Endothelial cell of umbilical vein (primary cell): ENCODE measurements at regions not wholly inside any gene's neighbourhood (a gene's known extent, or its start where the extent isn't known, plus 50 kb on each side); places are given as distances from the start of the nearest gene placed in this dataset.
"Not testable (repeated sequence)": the region's sequence is repeated elsewhere in the genome, so short reads cannot be mapped to it uniquely, and the experiment has no call there.

Experiments used
- EZH2 ChIP-seq: IDR thresholded peaks from 2 replicates; pipeline ENCODE4 v1.6.1; 2012; ENCODE audit warnings: borderline replicate concordance, low read depth, mild to moderate bottlenecking, moderate library complexity, low read length, inconsistent platforms; ENCODE audit not compliant: severe bottlenecking
- JUN ChIP-seq: IDR thresholded peaks from 2 replicates; pipeline ENCODE4 v1.6.1; 2011; ENCODE audit warnings: borderline replicate concordance, low read depth; ENCODE audit not compliant: insufficient read length, insufficient read depth
- MYC ChIP-seq: IDR thresholded peaks from one replicate; pipeline ENCODE4 v1.6.1; 2011; ENCODE audit warnings: mild to moderate bottlenecking, low read depth, low read length
- POLR2A ChIP-seq: IDR thresholded peaks from 2 replicates; pipeline ENCODE4 v1.6.1; 2012; ENCODE audit warnings: low read depth, mild to moderate bottlenecking, control low read depth, low read length
- POLR2AphosphoS5 ChIP-seq: IDR thresholded peaks from 2 replicates; pipeline ENCODE4 v1.6.1; 2012; ENCODE audit warnings: low read depth, mild to moderate bottlenecking, control low read depth, low read length, moderate library complexity; ENCODE audit not compliant: insufficient read depth
- TF ChIP-seq, protein P1 (sequence below), 2 donors: IDR thresholded peaks; 1 replicate in 1 of 2; 2 replicates in 1 of 2; pipeline ENCODE4 v1.5.1; 2011; ENCODE audit warnings: low read length in 2 of 2, mild to moderate bottlenecking in 2 of 2, moderate library complexity in 2 of 2, control low read depth in 1 of 2, inconsistent platforms in 1 of 2, low read depth in 1 of 2; ENCODE audit not compliant: insufficient read depth in 1 of 2; ENCODE audit errors: extremely low read depth in 1 of 2
- TF ChIP-seq, protein P2 (sequence below): IDR thresholded peaks from 2 replicates; pipeline ENCODE4 v1.6.1; 2011; ENCODE audit not compliant: insufficient read depth, insufficient read length

DNA sequence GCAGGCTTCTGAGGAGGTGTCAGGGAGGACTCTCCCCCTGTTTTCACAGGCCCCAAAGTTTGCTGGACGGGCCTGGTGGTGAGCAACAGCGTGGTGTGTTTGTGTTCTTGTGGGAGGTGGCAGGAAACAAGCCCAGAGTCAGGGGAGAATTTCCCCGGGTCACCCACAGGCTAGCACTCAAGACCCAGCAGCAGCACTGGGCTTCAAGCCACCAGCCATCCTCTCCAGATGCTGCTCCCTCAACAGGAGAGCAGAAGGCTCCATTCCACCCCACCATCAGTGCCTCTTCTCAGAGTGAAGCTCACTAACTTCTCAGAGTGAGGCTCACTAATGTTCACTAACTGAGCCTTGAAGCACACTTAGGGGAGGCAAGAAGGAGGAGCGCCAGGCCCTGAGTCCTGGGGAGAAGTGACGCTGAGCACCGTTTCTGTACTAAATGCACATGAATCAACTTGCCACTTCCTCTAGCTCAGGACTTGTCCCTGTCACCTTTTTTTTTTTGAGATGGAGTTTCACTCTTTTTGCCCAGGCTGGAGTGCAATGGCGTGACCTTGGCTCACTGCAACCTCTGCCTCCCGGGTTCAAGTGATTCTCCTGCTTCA, 182.2 kb downstream of the NRN1 start:
- TF ChIP-seq, protein P1, sequence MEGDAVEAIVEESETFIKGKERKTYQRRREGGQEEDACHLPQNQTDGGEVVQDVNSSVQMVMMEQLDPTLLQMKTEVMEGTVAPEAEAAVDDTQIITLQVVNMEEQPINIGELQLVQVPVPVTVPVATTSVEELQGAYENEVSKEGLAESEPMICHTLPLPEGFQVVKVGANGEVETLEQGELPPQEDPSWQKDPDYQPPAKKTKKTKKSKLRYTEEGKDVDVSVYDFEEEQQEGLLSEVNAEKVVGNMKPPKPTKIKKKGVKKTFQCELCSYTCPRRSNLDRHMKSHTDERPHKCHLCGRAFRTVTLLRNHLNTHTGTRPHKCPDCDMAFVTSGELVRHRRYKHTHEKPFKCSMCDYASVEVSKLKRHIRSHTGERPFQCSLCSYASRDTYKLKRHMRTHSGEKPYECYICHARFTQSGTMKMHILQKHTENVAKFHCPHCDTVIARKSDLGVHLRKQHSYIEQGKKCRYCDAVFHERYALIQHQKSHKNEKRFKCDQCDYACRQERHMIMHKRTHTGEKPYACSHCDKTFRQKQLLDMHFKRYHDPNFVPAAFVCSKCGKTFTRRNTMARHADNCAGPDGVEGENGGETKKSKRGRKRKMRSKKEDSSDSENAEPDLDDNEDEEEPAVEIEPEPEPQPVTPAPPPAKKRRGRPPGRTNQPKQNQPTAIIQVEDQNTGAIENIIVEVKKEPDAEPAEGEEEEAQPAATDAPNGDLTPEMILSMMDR (IDR thresholded peaks at IDR 0.05; ENCODE audit: extremely low read depth in 1 of 2, insufficient read depth in 1 of 2, low read depth in 1 of 2, low read length in 2 of 2), result not testable (repeated sequence)
- TF ChIP-seq POLR2AphosphoS5, EZH2, MYC, POLR2A, JUN: not testable (repeated sequence)
- TF ChIP-seq, protein P2, sequence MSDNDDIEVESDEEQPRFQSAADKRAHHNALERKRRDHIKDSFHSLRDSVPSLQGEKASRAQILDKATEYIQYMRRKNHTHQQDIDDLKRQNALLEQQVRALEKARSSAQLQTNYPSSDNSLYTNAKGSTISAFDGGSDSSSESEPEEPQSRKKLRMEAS, result not testable (repeated sequence)
